Dermis blood vessel endothelial cell (primary cell): ENCODE measurements at regions not wholly inside any gene's neighbourhood (a gene's known extent, or its start where the extent isn't known, plus 50 kb on each side); places are given as distances from the start of the nearest gene placed in this dataset.

ENCODE experiments used
- DNase-seq: peaks from one replicate; pipeline ENCODE4 v3.0.0; 2010

DNA sequence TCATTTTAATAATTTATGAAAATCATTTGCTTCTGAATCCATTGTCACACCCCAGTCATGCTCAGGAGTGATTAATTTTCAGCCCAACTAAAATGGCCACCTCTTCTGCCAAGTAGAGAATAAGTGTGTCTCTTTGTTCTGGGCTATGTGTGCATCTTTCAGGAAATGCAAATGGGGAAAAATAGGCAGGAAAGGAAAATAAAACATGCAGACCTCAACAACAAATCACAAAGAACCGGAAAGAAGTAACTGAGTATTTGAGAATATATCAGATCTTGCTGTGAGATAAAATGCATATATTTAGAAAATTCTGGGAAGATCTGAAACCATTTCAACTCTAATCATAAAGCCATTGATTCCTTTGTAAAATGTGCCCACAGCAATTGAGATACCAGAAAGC is 763.9 kb downstream of the GALC start:
- no peak for DNase-seq

DNA sequence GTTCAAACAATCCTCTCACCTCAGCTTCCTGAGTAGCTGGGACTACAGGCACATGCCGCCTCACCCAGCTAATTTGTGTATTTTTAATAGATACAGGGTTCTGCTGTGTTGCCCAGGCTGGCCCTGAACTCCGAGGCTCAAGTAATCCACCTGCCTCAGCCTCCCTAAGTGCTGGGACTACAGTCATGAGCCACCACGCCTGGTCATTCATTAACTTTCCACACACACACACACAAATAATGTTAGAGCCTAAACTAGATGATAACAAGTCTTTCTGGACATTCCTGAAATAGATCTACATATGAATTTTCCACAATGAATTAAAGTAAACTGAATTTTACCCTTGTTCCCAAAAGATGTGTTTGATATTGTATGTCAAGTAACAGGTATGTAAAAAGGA is 776.0 kb downstream of the GALC start:
- DNase-seq: no peak

DNA sequence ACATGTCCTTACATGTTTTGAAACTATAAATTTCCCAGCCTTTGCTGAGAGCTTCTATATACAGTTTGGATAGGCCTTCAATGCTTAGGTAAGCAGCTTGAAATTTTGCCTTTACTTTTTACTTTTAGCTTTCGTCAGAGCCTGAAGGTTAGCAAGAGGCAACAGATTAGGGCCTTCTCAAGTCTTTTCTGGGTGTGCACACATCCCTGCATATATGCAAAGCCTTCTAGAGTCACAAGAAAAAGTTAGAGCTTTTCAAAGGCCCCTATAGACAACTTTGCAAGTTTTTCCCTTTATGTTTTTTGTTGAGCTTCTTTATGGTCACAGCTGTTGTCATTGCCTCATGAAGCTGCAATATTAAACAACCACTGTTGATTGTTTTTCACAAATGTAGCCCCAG is 778.4 kb downstream of the GALC start:
- DNase-seq: no peak

DNA sequence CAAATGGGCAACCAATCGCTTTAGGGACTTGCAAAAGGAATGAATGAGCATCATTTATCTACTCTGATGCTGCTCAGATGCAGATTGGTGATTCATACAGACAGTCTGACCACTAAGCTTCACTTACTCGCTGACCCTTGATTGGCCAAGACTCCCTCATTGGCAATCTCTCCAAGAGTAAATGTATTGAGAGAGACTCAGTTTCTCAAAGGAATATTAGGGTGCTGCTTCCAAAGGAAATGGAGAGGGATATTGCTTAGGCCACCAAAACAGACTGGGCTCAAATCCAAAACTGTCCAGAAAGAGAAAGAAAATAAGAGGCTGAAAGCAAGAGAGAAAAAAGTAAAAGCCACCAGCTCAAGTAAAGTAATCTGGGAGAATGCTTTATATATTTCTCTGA is 785.2 kb downstream of the GALC start:
- DNase-seq: no peak

DNA sequence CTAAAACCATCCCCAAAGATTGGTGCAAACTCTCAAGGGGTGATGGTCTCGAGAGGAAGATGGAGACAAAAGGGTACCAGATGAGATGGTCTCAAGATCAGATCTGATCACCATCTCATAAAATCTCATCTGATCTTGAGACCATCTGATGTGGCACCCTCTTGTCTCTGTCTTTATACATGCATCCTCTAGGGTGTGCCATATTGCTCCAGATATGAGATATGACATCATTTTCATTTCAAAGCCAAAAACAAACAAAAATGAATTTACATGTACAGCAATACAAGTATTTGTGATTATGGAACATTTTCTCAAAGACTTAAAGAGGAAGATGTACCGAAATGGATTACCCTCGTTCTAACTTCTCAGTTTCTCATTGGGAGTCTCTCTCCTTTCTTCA is 787.2 kb downstream of the GALC start:
- no peak for DNase-seq

DNA sequence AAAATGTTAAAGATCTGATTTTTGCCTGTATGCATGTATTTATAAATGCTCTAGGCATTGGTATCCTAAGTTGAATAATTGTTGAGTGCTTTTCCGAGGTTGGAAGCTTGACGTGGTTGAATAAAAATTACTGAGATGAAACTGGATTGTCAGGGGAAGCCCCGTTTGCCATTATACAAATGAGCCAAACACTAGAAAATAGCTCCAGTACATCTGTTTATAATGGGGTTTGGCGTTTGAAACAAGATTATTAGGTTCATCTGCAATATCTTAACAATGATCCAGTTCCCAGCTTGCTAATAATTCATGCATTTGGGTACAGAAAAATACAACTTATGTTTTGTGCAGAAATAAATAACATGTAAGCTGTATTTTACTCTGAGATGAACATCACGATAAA is 789.6 kb downstream of the GALC start:
- DNase-seq: no peak

DNA sequence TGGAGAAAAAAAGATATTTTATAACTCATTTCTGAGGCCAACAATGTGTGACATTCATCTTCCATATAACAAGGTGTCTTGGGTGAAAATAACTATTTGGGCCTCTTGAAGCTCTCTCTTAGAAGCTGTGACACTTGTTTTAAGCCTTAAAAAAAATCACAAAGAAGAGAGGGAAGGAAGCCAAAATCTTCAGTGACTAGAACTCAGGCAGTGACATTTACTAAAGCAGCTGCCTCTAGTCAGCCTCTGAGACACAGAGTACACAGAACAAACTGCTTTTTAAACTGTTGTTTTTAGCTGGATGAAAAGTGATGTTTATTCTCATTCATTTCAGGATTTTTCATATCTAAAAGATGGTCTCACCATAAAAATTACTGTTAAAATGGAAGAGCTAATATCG is 793.6 kb downstream of the GALC start:
- no peak for DNase-seq

DNA sequence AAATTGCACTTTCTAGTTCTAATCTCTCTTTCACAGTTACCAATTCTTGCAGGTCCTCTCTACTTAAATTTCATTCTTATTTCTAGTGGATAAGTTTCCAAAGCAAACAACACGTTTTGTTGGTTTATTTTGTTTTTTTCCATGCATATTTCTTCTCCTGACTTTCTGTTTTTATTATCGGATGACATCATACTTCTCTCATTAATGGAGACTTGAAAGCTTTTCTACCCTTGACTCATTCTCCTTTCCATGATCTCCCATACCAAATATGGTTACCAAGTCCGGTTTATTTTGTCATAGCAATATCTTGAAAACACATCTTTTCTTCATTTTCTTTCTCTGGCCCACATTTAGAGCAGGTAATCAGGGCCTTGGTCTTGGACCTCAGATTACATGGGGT is 796.5 kb downstream of the GALC start:
- DNase-seq: no peak

DNA sequence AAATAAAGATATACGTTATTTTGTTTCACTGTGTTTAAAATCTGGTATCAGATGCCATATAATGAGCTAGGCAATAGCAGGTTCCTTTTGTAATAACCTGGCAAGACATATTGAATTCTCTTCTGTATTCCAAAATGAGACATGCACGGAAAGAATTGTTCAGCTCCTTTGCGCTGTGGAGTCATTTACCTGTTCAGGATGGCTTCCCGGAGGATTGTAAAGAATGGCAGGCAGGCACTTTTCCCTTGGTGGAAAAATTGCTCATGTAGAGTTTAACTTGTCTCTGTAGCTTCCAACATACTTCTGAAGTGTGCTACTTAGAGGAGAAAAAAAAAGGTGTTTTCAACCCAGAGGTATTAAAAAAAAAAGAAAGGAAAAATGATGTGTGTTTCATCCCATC is 805.2 kb downstream of the GALC start:
- DNase-seq: no peak

DNA sequence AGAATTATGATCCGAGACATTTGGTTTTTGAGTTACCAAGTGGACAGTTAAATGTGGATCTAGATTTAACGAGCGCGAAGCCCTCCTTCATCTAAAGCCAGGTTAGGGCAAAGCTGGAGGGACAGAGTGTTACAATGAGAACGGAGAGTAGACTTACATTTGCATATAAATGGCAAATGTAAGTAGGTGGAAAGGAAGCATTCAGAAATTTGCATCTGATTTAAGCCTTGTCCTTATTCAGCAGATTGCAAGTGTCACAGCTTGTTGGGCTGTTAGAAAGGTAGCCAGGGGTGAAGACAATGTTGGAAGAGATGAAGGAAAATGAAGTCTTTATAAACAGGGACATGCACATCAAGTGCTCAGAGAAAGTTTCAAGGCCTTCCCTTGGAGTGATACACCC is 806.2 kb downstream of the GALC start:
- DNase-seq: no peak

DNA sequence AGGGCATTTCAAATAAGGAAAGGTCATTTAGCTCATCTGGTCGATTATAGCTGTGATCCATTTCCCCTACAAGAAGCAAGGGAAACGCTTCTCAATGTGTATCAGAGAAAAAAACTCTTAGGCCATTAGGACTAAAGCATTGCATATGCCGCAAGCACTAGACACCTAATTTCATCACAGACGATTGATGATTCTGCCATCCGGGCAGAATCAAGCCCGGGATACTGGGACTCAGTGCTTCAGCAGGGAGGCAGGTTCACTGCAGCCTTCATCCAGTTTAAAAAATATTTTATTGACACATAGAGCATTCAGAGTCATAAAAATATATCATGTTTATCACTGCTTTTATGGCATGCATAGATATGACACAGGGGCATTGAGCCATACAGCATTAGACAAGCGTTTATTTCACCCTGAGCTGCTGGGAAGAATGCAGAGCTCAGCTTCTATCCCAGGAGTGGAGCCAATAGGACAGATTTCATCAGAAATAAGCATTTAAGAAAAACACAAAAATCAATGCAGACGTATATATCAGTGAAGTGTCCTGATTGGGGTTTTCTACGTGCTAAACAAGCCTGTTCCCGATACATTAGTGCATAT is 806.9 kb downstream of the GALC start:
- no peak for DNase-seq

DNA sequence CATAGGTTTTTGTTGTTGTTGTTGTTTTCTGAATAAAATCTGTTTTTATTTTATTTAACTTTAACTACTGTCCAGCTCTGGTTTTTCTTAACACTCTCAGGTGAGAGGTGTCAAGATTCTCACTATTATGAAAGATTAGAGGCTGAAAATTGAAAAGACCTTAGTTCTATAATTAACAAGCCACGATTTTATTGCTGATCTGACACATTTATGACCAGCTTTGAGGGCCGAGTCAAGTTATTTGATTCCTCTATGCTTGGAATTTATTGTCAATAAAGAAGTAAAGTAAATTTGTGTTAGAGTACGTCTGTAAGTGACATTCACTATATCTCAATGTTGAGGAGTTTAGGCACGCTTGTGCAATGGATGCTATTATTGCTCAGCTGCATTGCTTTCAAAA is 808.8 kb downstream of the GALC start:
- DNase-seq: no peak

DNA sequence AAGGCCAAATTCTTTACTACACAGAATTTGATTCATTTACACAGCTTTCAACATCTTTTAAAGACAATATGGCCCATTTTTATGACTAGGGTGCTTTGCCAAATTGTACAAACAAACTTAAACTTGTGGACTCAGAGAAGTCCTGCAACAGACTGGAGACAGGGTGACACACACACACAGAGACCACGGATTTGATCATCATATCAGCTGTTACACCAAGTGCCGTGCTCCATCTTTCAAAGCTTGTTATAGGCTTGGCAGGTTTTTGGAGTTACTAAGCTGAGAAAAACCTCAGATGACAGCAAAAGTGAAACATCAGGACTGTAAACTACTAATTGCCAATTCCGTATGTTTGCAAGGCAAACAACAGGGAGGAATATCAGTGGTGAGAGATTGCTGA is 811.7 kb downstream of the GALC start:
- DNase-seq: no peak

DNA sequence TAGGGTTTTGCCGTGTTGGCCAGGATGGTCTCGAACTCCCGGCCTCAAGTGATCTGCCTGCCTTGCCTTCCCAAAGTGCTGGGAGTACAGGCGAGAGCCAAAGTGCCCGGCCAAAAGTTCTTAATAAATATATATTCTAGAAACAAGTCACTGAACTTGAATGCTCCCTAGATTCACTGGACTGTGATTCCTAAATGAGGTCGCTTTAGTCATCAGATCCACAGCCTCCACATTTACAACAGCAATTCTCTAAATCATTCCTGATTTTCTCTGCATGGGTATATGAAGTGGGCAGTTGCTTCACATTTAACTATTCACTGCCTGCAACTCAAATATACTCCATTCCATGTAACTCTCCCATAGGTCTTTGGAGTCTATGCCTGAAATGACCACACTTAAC is 813.0 kb downstream of the GALC start:
- no peak for DNase-seq

DNA sequence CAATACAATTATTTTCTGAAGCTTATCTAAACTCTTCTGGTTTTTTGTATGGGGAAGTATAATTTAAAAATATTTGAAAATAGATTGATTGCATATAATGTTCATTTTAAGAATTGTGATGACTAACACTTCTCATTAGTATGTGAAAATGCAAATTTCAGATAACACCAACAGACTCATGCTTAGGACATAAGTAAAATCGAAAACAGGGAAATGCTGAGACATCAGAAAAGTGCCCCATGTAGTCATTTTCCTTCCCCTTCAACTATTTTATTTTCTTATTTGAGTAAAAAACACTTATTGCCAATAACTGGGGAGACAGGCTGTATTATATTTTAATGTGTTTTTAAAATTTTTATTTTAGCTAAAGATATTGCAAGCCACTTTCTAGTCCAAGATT is 814.7 kb downstream of the GALC start:
- no peak for DNase-seq

DNA sequence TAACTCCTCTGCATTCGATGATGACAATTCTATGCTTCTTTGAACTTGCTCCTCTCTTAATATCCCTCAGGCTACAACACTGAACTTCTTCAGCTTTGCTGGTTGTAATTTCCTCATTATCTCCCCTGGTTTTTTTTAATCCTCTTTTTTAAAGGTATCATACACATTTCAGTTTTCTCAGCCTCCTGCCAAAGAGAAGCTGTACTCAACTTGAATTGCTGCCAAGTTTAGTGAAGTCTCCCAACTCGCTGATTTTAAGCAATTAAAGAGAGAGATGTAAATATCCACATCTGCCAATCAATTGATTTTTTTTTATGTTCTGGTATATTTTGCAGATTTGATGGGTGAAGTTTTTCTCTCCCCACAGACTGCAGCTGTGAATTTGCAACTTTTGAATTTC is 817.8 kb downstream of the GALC start:
- DNase-seq: no peak

DNA sequence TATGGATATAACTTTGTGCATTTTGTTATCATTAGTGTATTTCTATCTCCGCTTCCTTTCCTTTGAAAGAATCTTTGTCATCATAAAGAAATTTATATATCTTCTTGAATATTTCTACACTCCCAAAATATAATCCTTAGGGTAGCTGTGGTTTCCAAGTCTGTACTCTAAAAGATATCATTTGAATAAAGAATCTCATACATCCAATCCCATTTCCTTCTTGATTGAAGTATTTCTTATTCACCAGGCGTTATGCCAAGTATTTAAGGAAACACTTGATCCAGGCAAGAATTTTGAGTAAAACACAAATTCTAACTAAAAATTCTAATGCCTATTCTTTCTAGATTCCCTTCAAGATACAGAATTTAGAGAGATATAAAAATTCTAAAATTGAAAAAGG is 821.8 kb downstream of the GALC start:
- no peak for DNase-seq

DNA sequence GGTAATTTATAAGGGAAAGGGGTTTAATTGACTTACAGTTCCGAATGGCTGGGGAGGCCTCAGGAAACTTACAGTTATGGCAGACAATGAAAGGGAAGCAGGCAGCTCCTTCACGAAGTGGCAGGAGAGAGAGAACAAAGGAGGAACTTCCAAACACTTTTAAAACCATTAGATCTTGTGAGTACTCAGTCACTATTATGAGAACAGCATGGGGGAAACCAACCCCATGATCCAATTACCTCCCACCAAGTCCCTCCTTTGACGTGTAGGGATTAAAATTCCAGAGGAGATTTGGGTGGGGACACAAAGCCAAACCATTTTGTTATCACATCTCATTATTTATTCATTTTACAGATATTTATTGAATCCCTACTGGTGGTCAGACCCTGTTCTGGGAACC is 822.8 kb downstream of the GALC start:
- no peak for DNase-seq

DNA sequence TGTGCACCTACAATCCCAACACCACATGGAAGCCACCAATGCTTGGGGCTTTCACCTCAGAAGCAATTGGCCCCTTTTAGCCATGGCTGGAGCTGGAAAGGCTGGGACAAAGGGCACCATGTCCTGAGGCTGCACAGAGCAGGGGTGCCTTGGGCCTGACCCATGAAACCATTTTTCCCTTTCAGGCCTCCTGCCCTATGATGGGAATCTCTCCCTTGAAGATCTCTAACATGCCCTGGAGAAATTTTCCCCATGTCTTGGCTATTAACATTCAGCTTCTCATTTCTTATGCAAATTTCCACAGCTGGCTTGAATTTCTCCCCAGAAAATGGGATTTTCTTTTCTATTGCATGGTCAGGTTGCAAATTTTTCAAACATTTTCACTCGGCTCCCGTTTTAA is 823.6 kb downstream of the GALC start:
- DNase-seq: no peak

DNA sequence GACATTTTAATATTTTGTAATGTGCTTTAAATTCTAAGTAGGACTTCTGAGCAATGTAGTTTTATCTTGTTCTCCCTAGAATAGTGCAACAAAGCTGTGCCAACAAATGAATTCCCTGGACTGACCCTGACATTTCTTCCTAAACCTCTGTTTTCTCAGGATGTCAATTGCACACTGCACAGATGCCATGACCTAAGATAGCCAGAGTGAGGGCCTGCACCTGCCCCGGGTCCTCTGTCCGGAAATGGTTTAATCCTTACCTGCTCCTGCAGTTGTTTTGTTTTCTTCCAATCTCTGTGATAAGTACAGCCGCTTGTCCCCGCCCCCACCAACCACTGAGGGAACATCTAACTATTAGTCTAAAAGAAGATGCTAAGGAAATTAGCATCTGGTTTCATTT is 831.5 kb downstream of the GALC start:
- DNase-seq: no peak

DNA sequence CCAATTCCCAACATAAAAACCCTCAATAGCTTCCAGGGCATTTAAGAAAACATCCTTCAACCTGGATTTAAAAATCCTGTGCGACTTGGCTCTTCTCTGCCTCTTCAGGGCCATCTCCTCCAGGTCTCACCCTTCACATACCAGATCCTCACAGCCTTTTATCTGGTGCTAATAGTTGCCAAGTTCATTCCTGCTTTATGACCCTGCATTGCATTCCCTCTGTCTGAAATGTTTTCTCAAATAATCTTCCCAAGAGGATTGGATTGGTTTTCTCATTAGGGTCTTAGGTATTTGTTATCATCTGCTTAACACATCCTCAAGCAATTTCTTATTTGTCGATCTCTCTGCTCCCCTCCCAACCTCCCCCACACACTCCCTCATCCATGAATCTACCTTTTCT is 832.0 kb downstream of the GALC start:
- no peak for DNase-seq

DNA sequence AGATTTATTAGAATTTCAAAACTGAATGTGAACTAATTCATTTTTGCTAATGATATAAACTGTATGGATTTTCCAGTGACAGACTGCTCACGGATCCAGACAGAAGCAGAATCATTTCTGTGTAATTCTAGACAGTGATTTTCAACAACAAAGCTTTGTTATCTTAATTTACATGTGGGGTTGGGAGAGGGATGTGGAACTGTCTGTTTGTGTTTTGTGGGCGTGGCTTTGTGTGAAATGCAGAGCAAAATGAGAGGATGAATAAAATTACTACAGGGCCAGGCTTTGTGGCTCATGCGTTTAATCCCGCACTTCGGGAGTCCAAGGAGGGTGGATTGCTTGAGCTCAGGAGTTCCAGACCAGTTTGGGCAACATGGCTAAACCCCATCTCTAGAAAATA is 834.7 kb downstream of the GALC start:
- DNase-seq: no peak

DNA sequence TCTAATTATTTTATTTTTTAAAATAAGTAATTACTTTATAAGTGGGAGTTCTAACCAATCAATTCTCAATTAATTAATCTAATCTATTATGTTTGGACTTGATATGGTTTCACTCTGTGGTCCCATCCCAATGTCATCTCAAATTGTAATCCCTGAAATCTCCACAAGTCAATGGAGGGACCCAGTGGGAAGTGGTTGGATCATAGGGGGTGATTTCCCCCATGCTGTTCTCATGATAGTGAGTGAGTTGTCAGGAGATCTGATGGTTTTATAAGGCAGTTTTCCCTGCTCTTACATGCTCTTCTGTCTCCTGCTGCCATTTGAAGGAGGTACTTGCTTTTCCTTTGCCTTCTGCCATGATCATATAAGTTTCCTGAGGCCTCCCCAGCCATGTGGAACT is 836.1 kb downstream of the GALC start:
- DNase-seq: no peak

DNA sequence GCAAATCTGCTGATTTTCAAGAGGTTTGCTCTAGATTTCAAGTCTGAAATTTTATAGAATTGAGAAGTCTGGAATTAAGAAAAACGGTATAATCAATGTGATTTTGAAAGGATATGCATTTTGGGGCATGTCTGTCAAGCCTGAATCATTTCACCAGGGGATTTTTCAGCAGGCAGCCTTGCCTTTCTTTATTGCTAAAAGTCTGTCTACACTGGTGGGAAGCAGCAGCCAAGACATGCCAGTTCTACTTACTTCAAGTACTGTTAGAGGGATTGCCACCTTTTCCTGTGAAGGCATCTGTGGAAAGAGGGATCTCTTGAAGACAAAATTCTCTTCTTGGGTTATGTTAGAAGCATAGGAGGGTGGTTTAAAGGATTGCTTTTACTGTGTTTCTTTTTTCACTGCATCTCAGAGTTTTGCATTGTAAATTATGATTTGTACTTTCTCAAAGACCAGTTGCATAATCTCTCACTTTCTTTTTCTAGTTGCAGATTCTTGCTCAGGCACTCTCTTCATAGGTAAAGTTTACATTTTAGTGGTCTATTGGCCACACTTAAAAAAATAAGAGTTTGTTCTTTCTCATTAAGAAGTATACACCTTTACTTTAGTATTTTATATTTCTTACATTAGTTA is 837.0 kb downstream of the GALC start:
- DNase-seq: no peak

DNA sequence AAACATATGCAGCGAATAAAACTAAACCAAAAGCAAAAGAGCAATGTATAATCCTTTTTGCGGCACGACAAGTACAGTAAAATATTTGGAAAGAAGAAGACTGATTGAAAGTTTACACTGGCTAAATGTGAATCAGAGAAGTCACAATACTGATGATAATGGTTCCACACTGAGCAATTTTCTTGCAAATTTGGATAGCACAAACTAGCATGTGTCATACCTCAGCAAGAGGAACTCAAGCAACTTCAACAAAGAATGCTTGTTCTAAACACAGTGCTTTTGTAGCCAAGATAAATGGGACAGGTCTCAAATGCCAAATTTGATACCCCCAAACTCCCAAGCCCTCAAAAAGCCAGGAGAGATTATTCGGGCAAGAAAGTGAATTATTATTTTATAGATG is 839.1 kb downstream of the GALC start:
- no peak for DNase-seq
